Posterior cingulate gyrus (tissue), 11 donors: ENCODE measurements at regions not wholly inside any gene's neighbourhood (a gene's known extent, or its start where the extent isn't known, plus 50 kb on each side); places are given as distances from the start of the nearest gene placed in this dataset.

ENCODE experiments used
- DNase-seq, 10 donors: peaks; one replicate each; pipeline versions ENCODE4 v3.0.0 to v3.0.0-alpha.2; 2020 to 2021; ENCODE audit warnings: mixed read lengths in 3 of 10
- intact Hi-C: fragments of 100-400 bp; cut with DNase I; formaldehyde crosslinking; loops from one replicate; pipeline ENCODE4 v1.15.1; 2023

- DNase-seq = peak in 4 of 10 donors; percentile 2 to 69 (median 38)
- intact Hi-C loops = no loop called here
Measured at GRCh38 chr14:101074196-101075024, 170.9 kb upstream of the RTL1 start.

GRCh38 chr14:101075025-101075800 is 171.7 kb upstream of the RTL1 start:
- intact Hi-C loops = no loop called here
- peak in 3 of 10 donors; percentile 1 to 56 (median 51) for DNase-seq

- intact Hi-C loops = no loop called here
- DNase-seq = peak in 1 of 10 donors; percentile 37
Measured at GRCh38 chr14:101075801-101076413, 172.4 kb upstream of the RTL1 start.

- intact Hi-C loops = no loop called here
- DNase-seq = peak in 1 of 10 donors; percentile 71
Measured at GRCh38 chr14:101076451-101077198, 173.1 kb upstream of the RTL1 start.

GRCh38 chr14:101077481-101078074 is 174.1 kb upstream of the RTL1 start:
- peak in 8 of 10 donors; percentile 36 to 93 (median 58) for DNase-seq
- intact Hi-C loops = no loop called here

DNA sequence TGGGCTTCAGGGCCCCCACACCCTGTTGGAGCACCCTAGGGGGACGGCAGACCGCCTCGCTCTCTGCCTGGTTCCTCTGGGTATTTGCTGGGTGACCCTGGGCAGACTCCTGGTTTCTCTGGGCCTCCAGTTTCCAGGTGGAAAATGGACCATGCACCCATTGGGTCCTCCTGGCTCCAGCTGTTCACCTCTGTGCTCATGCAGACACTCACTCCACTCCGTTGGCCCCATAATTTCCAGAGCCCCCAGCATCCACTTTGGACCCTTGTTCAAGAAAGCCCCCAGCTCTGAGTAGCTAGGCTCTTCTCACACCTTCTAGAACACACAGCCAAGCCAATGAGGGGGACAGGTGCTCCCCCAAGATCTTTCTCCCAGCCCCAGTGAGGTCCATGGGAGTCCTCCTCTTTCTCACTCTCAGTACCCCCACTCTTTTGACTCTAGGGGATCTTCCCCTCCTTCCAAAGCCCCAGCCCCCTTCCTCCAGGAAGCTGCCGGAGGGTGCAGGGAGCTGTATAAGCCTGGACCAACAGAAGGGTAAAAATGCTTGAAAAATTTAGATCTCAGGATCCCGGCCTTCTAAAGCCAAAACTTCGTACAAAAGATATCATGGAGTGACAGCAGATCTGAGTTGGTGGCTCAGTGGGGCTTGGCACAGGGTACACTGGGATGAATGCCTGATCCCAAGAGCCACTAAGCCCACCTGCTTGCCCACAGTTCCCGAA is 174.8 kb upstream of the RTL1 start:
- intact Hi-C loops = no loop called here

GRCh38 chr14:101078892-101079221 is 175.3 kb upstream of the RTL1 start:
- peak in 1 of 10 donors; percentile 47 for DNase-seq
- intact Hi-C loops = no loop called here

More for the DNA sequence above, 174.8 kb upstream of the RTL1 start:
- peak in 1 of 10 donors; percentile 57 for DNase-seq

DNA sequence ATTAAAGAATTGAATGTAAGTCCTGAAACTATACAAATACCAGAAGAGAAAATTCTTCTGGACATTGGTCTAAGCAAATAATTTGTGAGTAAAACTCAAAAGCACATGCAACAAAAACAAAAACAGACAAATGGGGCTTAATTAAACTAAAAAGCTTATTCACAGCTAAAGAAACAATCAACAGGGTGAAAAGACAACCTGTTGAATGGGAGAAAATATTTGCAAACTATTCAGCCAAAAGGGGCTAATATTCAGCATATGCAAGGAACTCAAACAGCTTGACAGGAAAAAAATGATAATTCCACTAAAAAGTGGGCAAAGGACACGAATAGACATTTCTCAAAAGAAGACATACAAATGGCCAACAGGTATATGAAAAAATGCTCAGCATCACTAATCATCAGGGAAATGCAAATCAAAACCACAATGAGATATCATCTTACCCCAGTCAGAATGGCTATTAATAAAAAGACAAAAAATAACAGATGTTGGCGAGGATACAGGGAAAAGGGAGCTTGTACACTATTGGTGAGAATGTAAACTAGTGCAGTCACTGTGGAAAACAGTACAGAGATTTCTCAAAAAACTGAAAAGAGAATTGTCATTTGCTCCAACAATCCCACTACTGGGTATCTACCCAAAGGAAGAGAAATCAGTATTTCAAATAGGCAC is 177.5 kb upstream of the RTL1 start:
- intact Hi-C loops = no loop called here
- no peak for DNase-seq

GRCh38 chr14:101082036-101082435 is 178.5 kb upstream of the RTL1 start:
- intact Hi-C loops = no loop called here
- DNase-seq = peak in 1 of 10 donors; percentile 47

- DNase-seq = no peak
Measured at GRCh38 chr14:101082436-101083384, 179.2 kb upstream of the RTL1 start.

GRCh38 chr14:101083564-101084435 is 180.3 kb upstream of the RTL1 start:
- DNase-seq = peak in 4 of 10 donors; percentile 1 to 74 (median 52)

More at GRCh38 chr14:101082436-101083384, 179.2 kb upstream of the RTL1 start:
- intact Hi-C loops = no loop called here

DNA sequence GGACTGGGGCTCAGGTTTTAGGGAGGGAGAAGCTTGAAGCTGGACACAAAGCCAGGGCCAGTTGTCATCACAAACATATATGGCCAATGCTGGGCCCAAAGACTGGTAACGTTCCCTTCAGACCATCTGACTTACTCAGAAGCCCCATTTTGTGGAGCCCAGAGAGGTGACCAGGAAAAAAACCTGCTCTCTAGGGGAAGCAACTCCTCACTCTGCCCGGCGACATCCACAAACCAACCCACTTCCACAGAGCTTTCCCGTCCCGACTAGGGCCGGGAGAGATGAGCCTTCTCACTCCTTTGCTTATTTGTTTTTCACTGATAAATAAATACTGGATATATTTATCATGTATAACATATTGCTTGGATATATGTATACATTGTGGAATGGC is 180.9 kb upstream of the RTL1 start:
- no peak for DNase-seq
- intact Hi-C loops = no loop called here

More at GRCh38 chr14:101083564-101084435, 180.3 kb upstream of the RTL1 start:
- intact Hi-C loops = no loop called here

DNA sequence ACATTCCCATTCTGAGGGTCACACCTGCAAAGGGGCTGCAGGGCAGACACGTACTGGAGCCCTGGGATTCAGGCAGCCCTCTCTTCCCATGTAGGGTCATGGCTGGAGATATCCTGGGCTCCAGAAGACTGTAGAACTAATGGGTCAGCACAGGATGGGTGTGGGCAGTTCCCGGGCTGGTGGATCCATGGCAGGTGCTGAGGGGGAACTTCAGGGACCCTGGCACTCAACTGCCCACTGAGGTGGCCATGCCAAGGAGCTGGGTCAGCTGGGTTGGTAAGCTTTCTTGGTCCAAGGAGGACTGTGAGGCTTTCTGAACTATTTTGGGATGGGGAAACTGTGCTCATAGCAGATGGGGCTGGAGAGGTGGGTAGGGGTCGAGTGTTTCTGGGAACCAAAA is 183.4 kb upstream of the RTL1 start:
- peak in 2 of 10 donors; percentile 0 to 54 for DNase-seq
- intact Hi-C loops = no loop called here

DNA sequence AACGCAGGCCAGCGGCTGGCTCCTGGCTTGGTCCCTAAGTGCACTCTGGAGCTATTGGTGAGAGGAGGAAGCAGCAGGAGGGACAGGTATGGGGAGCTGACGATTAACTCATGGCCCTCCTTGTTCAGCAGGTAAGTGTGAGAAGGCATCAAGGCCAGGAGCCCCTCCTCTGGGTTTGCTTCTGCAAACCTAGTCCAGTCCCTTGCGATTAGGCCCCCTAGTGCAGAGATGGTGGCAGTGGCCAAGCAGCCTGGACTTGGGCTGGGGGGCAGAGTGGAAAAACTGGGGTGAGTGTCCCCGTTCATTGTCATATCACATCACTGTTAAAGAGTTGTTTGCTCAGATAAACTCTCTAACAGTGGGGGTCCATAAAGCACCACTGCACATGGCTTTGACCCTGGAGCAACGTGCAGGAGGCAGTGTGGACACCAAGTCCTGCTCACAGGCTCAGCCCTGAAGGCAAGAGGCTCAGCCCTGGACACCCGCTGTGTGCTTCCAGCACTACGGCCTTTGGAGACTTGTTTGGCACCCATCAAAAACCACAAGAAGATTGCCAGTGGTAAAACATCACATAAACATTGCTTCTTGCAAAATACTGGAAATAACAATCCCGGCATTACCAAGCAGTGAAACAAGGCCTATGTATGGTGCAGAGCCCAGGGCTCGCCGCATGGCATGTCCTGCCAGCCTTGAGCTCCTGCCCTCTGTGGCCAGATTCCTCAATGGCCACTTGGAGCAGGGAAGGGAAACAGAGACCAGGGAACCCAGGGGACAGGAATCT is 184.3 kb upstream of the RTL1 start:
- intact Hi-C loops = no loop called here
- DNase-seq = peak in 1 of 10 donors; percentile 1

GRCh38 chr14:101088395-101088667 is 184.8 kb upstream of the RTL1 start:
- intact Hi-C loops = no loop called here
- DNase-seq = no peak

- intact Hi-C loops = no loop called here
- no peak for DNase-seq
Measured at GRCh38 chr14:101088714-101089113, 185.2 kb upstream of the RTL1 start.
